Liver (tissue), 8 donors: ENCODE measurements at regions not wholly inside any gene's neighbourhood (a gene's known extent, or its start where the extent isn't known, plus 50 kb on each side); places are given as distances from the start of the nearest gene placed in this dataset.

Source experiments
- DNase-seq: peaks from one replicate; pipeline ENCODE4 v3.0.0-alpha.2; 2017; ENCODE audit warnings: low spot score
- H3K27ac ChIP-seq, 2 donors: one replicate each; pipeline ENCODE4 v1.7.0; 2013; ENCODE audit warnings: inconsistent platforms in 2 of 2, low read length in 2 of 2, control low read depth in 1 of 2, low read depth in 1 of 2, mild to moderate bottlenecking in 1 of 2
- H3K27me3 ChIP-seq, 4 donors: one replicate each; pipeline versions ENCODE4 v1.6.1 to v1.7.0; 2013; ENCODE audit warnings: low read length in 3 of 4, inconsistent platforms in 1 of 4, mild to moderate bottlenecking in 1 of 4, moderate library complexity in 1 of 4; ENCODE audit not compliant: control insufficient read depth in 4 of 4, insufficient read depth in 4 of 4
- H3K36me3 ChIP-seq, 4 donors: one replicate each; pipeline versions ENCODE4 v1.6.1 to v1.7.0; 2013; ENCODE audit warnings: low read length in 3 of 4, mild to moderate bottlenecking in 3 of 4, low read depth in 1 of 4, moderate library complexity in 1 of 4; ENCODE audit not compliant: control insufficient read depth in 4 of 4, insufficient read depth in 3 of 4
- H3K4me1 ChIP-seq, 4 donors: one replicate each; pipeline versions ENCODE4 v1.6.1 to v1.7.0; 2013; ENCODE audit warnings: low read length in 3 of 4, mild to moderate bottlenecking in 3 of 4, moderate library complexity in 1 of 4; ENCODE audit not compliant: control insufficient read depth in 4 of 4, insufficient read depth in 4 of 4
- H3K4me3 ChIP-seq, 3 donors: one replicate each; pipeline versions ENCODE4 v1.6.1 to v1.7.0; 2013; ENCODE audit warnings: low read length in 3 of 3, control low read depth in 1 of 3, low read depth in 1 of 3, mild to moderate bottlenecking in 1 of 3
- H3K9ac ChIP-seq, 2 donors: one replicate each; pipeline ENCODE4 v1.7.0; 2013; ENCODE audit warnings: low read length in 2 of 2, mild to moderate bottlenecking in 2 of 2, moderate library complexity in 2 of 2, control low read depth in 1 of 2, low read depth in 1 of 2
- H3K9me3 ChIP-seq, 4 donors: one replicate each; pipeline versions ENCODE4 v1.6.1 to v1.7.0; 2013; ENCODE audit warnings: low read length in 3 of 4; ENCODE audit not compliant: control insufficient read depth in 4 of 4
- ATF3 ChIP-seq: IDR thresholded peaks from 2 replicates; pipeline ENCODE4 v1.6.1; 2016; ENCODE audit warnings: antibody characterized with exemption
- CTCF ChIP-seq: fragments of 150-350 bp; IDR thresholded peaks from 2 replicates; pipeline ENCODE4 v1.5.1; 2017; ENCODE audit warnings: improper control_type of control experiment, low read depth, low read length; ENCODE audit not compliant: missing input control
- EGR1 ChIP-seq, 2 donors: IDR thresholded peaks; 2 replicates each; pipeline ENCODE4 v1.6.1; 2016 to 2018; ENCODE audit warnings: antibody characterized with exemption in 2 of 2, low read depth in 2 of 2
- FOXA1 ChIP-seq: IDR thresholded peaks from 2 replicates; pipeline ENCODE4 v1.6.1; 2016; ENCODE audit warnings: antibody characterized with exemption
- FOXA2 ChIP-seq: IDR thresholded peaks from 2 replicates; pipeline ENCODE4 v1.6.1; 2016; ENCODE audit warnings: antibody characterized with exemption
- GABPA ChIP-seq, 2 donors: IDR thresholded peaks in 1 of 2; conservative IDR thresholded peaks in 1 of 2; 2 replicates each; pipeline ENCODE4 v1.6.1; 2016; ENCODE audit warnings: antibody characterized with exemption in 2 of 2, mild to moderate bottlenecking in 1 of 2, moderate library complexity in 1 of 2
- HNF4A ChIP-seq, 2 donors: conservative IDR thresholded peaks; 2 replicates each; pipeline ENCODE4 v1.6.1; 2016; ENCODE audit warnings: antibody characterized with exemption in 2 of 2, mild to moderate bottlenecking in 2 of 2
- HNF4G ChIP-seq: IDR thresholded peaks from 2 replicates; pipeline ENCODE4 v1.6.1; 2016; ENCODE audit warnings: antibody characterized with exemption
- MAX ChIP-seq: IDR thresholded peaks from 2 replicates; pipeline ENCODE4 v1.6.1; 2016; ENCODE audit warnings: antibody characterized with exemption
- NR2F2 ChIP-seq: IDR thresholded peaks from 2 replicates; pipeline ENCODE4 v1.6.1; 2016; ENCODE audit warnings: antibody characterized with exemption
- RAD21 ChIP-seq, 2 donors: IDR thresholded peaks; 2 replicates each; pipeline ENCODE4 v1.6.1; 2016; ENCODE audit warnings: antibody characterized with exemption in 2 of 2, mild to moderate bottlenecking in 2 of 2
- REST ChIP-seq: IDR thresholded peaks from 2 replicates; pipeline ENCODE4 v1.6.1; 2016; ENCODE audit warnings: antibody characterized with exemption, mild to moderate bottlenecking
- RXRA ChIP-seq, 2 donors: IDR thresholded peaks; 2 replicates each; pipeline ENCODE4 v1.6.1; 2017 to 2018; ENCODE audit warnings: antibody characterized with exemption in 2 of 2, mild to moderate bottlenecking in 1 of 2
- SP1 ChIP-seq: IDR thresholded peaks from 2 replicates; pipeline ENCODE4 v1.6.1; 2018; ENCODE audit warnings: antibody characterized with exemption, mild to moderate bottlenecking
- TAF1 ChIP-seq: conservative IDR thresholded peaks from 2 replicates; pipeline ENCODE4 v1.6.1; 2016; ENCODE audit warnings: antibody characterized with exemption, mild to moderate bottlenecking
- YY1 ChIP-seq: IDR thresholded peaks from 2 replicates; pipeline ENCODE4 v1.6.1; 2016; ENCODE audit warnings: antibody characterized with exemption, mild to moderate bottlenecking
- ZBTB33 ChIP-seq: IDR thresholded peaks from 2 replicates; pipeline ENCODE4 v1.6.1; 2016; ENCODE audit warnings: antibody characterized with exemption
- WGBS: extraction: QIAGEN DNeasy Blood & Tissue Kit; methylation state at CpG from one replicate; pipeline ENCODE4 v1.1.7; 2013; 5-methylcytosine and 5-hydroxymethylcytosine counted together
- donor health status: healthy.
- donor health status: healthy.
- donor health status: healthy.
- donor health status: healthy.
- donor health status: healthy.

- H3K36me3 ChIP-seq = no peaks in the 10 kb centered on the region
- no peaks in the 10 kb centered on the region for H3K4me1 ChIP-seq
- H3K9ac ChIP-seq = no peak overlapping the region
- peaks cover 0 to 3% (median 0%) of the 10 kb centered on the region in 4 donors for H3K27me3 ChIP-seq
- no peak overlapping the region for H3K27ac ChIP-seq
- no peak for DNase-seq
- WGBS = 82% methylated on average over 4 of the region's 4 CpGs
- no peaks in the 10 kb centered on the region for H3K9me3 ChIP-seq
- no peak overlapping the region for H3K4me3 ChIP-seq
- TF ChIP-seq MAX (no peak), FOXA2 (no peak), FOXA1 (no peak), HNF4A (conservative IDR thresholded peaks at IDR 0.05) (no peak), RAD21 (IDR thresholded peaks at IDR 0.05) (no peak), NR2F2 (no peak)
Observed at GRCh38 chr3:150097588-150097890, 126.8 kb upstream of the PFN2 start.

GRCh38 chr3:150096700-150097587 lies 126.2 kb upstream of the PFN2 start:
- no peak for DNase-seq
- 46% methylated on average over 3 of the region's 3 CpGs for WGBS
- no peak overlapping the region for H3K4me3 ChIP-seq
- TF ChIP-seq HNF4A (conservative IDR thresholded peaks at IDR 0.05) (no peak), ATF3 (no peak), FOXA1 (no peak), CTCF (no peak), MAX (no peak), REST (no peak), EGR1 (IDR thresholded peaks at IDR 0.05; ENCODE audit: low read depth in 2 of 2) (no peak), RXRA (IDR thresholded peaks at IDR 0.05) (no peak), TAF1 (no peak), SP1 (no peak), GABPA (IDR thresholded peaks at IDR 0.05 in 1 of 2, conservative IDR thresholded peaks at IDR 0.05 in 1 of 2) (no peak), YY1 (no peak), FOXA2 (no peak), HNF4G (no peak), ZBTB33 (no peak), RAD21 (IDR thresholded peaks at IDR 0.05) (no peak), NR2F2 (no peak)
- no peak overlapping the region for H3K27ac ChIP-seq
- H3K4me1 ChIP-seq = no peaks in the 10 kb centered on the region
- no peaks in the 10 kb centered on the region for H3K9me3 ChIP-seq
- no peaks in the 10 kb centered on the region for H3K36me3 ChIP-seq
- peaks cover 0 to 3% (median 0%) of the 10 kb centered on the region in 4 donors for H3K27me3 ChIP-seq
- H3K9ac ChIP-seq = no peak overlapping the region
